ENCODE measurements at regions not wholly inside any gene's neighbourhood (a gene's known extent, or its start where the extent isn't known, plus 50 kb on each side); places are given as distances from the start of the nearest gene placed in this dataset.

GRCh38 chr13:102974317-102975087 lies 91.7 kb downstream of the SLC10A2 start:
- TF ChIP-seq CTCF (conservative IDR thresholded peaks at IDR 0.05): no peak
- no peak for TF ChIP-seq ZFX (IDR thresholded peaks at IDR 0.05)

All from C4-2B (cell line).